ENCODE measurements at regions not wholly inside any gene's neighbourhood (a gene's known extent, or its start where the extent isn't known, plus 50 kb on each side); places are given as distances from the start of the nearest gene placed in this dataset.

GRCh38 chr15:95501865-95502264 lies 828.6 kb upstream of the NR2F2 start:
- in situ Hi-C loops (cut with HindIII; ENCODE audit: extremely low pct_ligation_motif_present, low pct_unique_long_range_greater_than_20kb), result no loop called here
- POLR2A ChIA-PET, result no interaction called here
- DNase-seq (ENCODE audit: low spot score) (no peak), FAIRE-seq (no peak), ATAC-seq (no peak)
- Histone ChIP-seq H3K9me3 (ENCODE audit: low read length) (peaks cover 74% of the 10 kb centered on the region), H4K20me1 (ENCODE audit: insufficient read depth, low read length) (no peaks in the 10 kb centered on the region), H3K4me3 (replicated peaks in 1 of 3; ENCODE audit: insufficient read depth in 1 of 3, low read depth in 2 of 3, low read length in 3 of 3) (no peak overlapping the region), H3K4me1 (ENCODE audit: insufficient read depth, low read length) (no peaks in the 10 kb centered on the region), H2AFZ (ENCODE audit: low read length) (no peak overlapping the region), H3K27me3 (ENCODE audit: control insufficient read depth in 1 of 2, insufficient read depth in 2 of 2, low read length in 2 of 2) (no peaks in the 10 kb centered on the region), H3K27ac (ENCODE audit: extremely low read length, insufficient read depth, low read length) (no peak overlapping the region), H3K9ac (ENCODE audit: insufficient read depth, low read depth, low read length) (no peak overlapping the region), H3K36me3 (replicated peaks in 1 of 2; ENCODE audit: control insufficient read depth in 1 of 2, insufficient read depth in 2 of 2, low read length in 2 of 2) (no peaks in the 10 kb centered on the region), H3K4me2 (ENCODE audit: low read depth, low read length) (no peak overlapping the region), H3K79me2 (ENCODE audit: insufficient read depth, low read length) (no peaks in the 10 kb centered on the region)
- CTCF ChIA-PET (ENCODE audit: low intra/inter-chr PET ratio, low total read pairs), result no interaction called here
- BruUV-seq (replicated peaks), result no TSS peak
- intact Hi-C loops (cut with micrococcal nuclease; ENCODE audit: unreplicated experiment), result no loop called here
- no peak for TF ChIP-seq HOXD1 (CRISPR knock-in tag; IDR thresholded peaks at IDR 0.05)
- no peak for TF ChIP-seq ZNF720 (CRISPR knock-in tag; IDR thresholded peaks at IDR 0.05)
- no peak for TF ChIP-seq ZMYM2 (CRISPR knock-in tag; IDR thresholded peaks at IDR 0.05)
- no peak for TF ChIP-seq TFDP1 (CRISPR knock-in tag; IDR thresholded peaks at IDR 0.05; ENCODE audit: borderline replicate concordance)
- no peak for TF ChIP-seq ZNF224 (CRISPR knock-in tag; IDR thresholded peaks at IDR 0.05)
- no peak for TF ChIP-seq GATAD2A (CRISPR knock-in tag; IDR thresholded peaks at IDR 0.05)
- no peak for TF ChIP-seq KMT2B (CRISPR knock-in tag; IDR thresholded peaks at IDR 0.05)
- no peak for TF ChIP-seq ZSCAN5A (CRISPR knock-in tag; IDR thresholded peaks at IDR 0.05; ENCODE audit: borderline replicate concordance)
- TF ChIP-seq ZC3H13 (CRISPR knock-in tag; IDR thresholded peaks at IDR 0.05), result no peak
- no peak for TF ChIP-seq SMARCC2 (IDR thresholded peaks at IDR 0.05)
- no peak for TF ChIP-seq ZNF580 (CRISPR knock-in tag; IDR thresholded peaks at IDR 0.05; ENCODE audit: borderline replicate concordance, low read depth)
- TF ChIP-seq UBTF (CRISPR knock-in tag; IDR thresholded peaks at IDR 0.05), result no peak
- no peak for TF ChIP-seq SSRP1 (CRISPR knock-in tag; IDR thresholded peaks at IDR 0.05)
- no peak for TF ChIP-seq SMC3 (IDR thresholded peaks at IDR 0.05; ENCODE audit: low read length)
- TF ChIP-seq ZMYM4 (CRISPR knock-in tag; IDR thresholded peaks at IDR 0.05), result no peak
